ENCODE measurements at regions not wholly inside any gene's neighbourhood (a gene's known extent, or its start where the extent isn't known, plus 50 kb on each side); places are given as distances from the start of the nearest gene placed in this dataset.

DNA sequence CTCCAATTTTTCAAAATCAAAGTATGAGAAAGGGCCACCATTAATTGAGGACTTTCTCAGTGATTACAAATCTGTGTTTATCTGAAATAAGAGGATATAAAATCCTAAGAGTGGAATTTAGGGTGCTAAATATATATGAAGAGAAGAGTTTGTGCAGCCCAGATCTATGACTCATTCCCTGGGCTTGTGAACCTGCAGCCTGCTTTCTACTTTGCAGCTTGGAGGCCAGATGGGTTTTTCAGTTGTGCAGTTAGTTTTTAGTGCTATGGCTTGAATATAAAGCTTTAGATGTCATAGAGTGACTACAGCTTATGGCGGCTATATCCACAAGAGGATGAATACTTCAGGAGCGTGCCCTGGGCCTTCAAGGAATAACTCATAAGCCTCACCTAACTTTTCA, 1391.1 kb downstream of the FSTL5 start:
- Histone ChIP-seq H3K4me1 (no peaks in the 10 kb centered on the region), H3K36me3 (ENCODE audit: insufficient read depth in 1 of 2, low read depth in 1 of 2) (no peaks in the 10 kb centered on the region)
- DNase-seq, result no peak

DNA sequence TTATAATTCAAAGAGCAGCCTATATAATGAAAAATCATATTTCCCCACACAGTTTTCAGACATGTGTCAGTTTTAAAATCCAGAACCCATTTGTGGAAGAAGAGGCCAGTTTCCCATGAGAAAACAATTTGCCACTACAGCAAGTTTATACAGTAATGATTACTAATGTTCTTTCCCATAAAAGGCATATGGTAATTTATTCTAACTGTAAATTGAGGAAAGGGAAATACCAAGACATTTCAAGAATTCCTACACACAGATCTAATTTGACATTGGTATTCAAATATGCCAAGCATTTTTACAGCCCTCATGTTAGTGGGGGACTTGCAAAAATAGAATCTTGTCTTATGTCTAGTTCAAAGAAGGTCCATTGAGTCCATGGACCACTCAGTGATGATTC, 1368.6 kb downstream of the FSTL5 start:
- Histone ChIP-seq H3K4me3 (no peak overlapping the region), H3K9me3 (no peaks in the 10 kb centered on the region), H3K36me3 (ENCODE audit: insufficient read depth in 1 of 2, low read depth in 1 of 2) (no peaks in the 10 kb centered on the region), H3K27ac (no peak overlapping the region), H3K4me1 (no peaks in the 10 kb centered on the region), H3K27me3 (ENCODE audit: insufficient read depth in 3 of 3, low read length in 2 of 3) (no peaks in the 10 kb centered on the region)
- TF ChIP-seq, protein P1, sequence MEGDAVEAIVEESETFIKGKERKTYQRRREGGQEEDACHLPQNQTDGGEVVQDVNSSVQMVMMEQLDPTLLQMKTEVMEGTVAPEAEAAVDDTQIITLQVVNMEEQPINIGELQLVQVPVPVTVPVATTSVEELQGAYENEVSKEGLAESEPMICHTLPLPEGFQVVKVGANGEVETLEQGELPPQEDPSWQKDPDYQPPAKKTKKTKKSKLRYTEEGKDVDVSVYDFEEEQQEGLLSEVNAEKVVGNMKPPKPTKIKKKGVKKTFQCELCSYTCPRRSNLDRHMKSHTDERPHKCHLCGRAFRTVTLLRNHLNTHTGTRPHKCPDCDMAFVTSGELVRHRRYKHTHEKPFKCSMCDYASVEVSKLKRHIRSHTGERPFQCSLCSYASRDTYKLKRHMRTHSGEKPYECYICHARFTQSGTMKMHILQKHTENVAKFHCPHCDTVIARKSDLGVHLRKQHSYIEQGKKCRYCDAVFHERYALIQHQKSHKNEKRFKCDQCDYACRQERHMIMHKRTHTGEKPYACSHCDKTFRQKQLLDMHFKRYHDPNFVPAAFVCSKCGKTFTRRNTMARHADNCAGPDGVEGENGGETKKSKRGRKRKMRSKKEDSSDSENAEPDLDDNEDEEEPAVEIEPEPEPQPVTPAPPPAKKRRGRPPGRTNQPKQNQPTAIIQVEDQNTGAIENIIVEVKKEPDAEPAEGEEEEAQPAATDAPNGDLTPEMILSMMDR (IDR thresholded peaks at IDR 0.05), result no peak
- intact Hi-C loops (cut with DNase I), result no loop called here
- no peak for DNase-seq
- no peak for ATAC-seq

More for the DNA sequence above, 1391.1 kb downstream of the FSTL5 start:
- TF ChIP-seq, protein P1 (IDR thresholded peaks at IDR 0.05), result no peak
- intact Hi-C loops (cut with DNase I), result no loop called here
- no peaks in the 10 kb centered on the region for H3K9me3 ChIP-seq
- H3K27ac ChIP-seq, result no peak overlapping the region
- H3K27me3 ChIP-seq (ENCODE audit: insufficient read depth in 3 of 3, low read length in 2 of 3), result no peaks in the 10 kb centered on the region
- H3K4me3 ChIP-seq, result no peak overlapping the region
- no peak for ATAC-seq
- WGBS, 3 donors, result 88 to 93% (median 90%) methylated on average over 2 of the region's 2 CpGs

DNA sequence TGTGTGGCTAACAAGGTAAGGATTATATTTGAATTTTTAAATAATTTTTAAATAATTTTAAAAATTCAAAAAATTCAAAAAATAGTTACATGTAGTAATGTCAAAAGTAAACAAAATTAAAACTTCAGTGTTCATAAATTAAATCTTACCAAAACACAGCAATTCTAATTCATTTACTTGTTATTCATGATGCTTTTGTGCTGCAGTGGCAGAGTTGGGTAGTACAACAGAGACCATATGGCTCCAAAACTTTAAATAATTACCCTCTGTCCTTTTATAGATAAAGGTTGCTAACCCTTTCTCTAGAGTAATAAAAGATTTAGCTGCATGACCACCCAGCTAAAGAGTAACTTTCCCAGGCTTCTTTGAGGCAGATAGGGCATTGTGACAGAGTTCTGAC, 1355.6 kb downstream of the FSTL5 start:
- intact Hi-C loops (cut with DNase I), result no loop called here
- Histone ChIP-seq H3K27ac (no peak overlapping the region), H3K36me3 (ENCODE audit: insufficient read depth in 1 of 2, low read depth in 1 of 2) (no peaks in the 10 kb centered on the region), H3K4me3 (no peak overlapping the region), H3K9me3 (no peaks in the 10 kb centered on the region), H3K4me1 (no peaks in the 10 kb centered on the region), H3K27me3 (ENCODE audit: insufficient read depth in 3 of 3, low read length in 2 of 3) (no peaks in the 10 kb centered on the region)
- TF ChIP-seq, protein P1 (IDR thresholded peaks at IDR 0.05), result no peak
- DNase-seq (no peak), ATAC-seq (no peak)

DNA sequence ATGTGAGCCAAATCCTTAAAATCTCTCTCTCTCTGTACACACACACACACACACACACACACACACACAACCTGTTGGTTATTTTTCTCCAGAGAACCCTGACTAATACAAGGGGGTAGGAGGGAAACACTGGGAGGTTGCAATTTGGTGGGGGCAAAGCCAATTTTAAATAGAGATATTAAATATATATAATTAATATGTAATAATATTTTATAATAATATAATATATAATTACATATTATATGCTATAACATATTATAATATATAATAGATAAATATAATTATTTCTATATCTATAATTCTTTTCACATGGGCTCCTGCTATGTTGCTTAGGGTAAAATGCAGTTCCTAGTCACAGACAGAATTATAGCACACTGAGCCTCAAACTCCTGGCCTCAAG, 1354.2 kb downstream of the FSTL5 start:
- no peak overlapping the region for H3K4me3 ChIP-seq
- H3K27ac ChIP-seq, result no peak overlapping the region
- no peaks in the 10 kb centered on the region for H3K27me3 ChIP-seq (ENCODE audit: insufficient read depth in 3 of 3, low read length in 2 of 3)
- no peak for ATAC-seq
- H3K9me3 ChIP-seq, result no peaks in the 10 kb centered on the region
- TF ChIP-seq, protein P1 (IDR thresholded peaks at IDR 0.05), result no peak
- no peak for DNase-seq
- intact Hi-C loops (cut with DNase I), result no loop called here
- H3K4me1 ChIP-seq, result no peaks in the 10 kb centered on the region
- H3K36me3 ChIP-seq (ENCODE audit: insufficient read depth in 1 of 2, low read depth in 1 of 2), result no peaks in the 10 kb centered on the region

DNA sequence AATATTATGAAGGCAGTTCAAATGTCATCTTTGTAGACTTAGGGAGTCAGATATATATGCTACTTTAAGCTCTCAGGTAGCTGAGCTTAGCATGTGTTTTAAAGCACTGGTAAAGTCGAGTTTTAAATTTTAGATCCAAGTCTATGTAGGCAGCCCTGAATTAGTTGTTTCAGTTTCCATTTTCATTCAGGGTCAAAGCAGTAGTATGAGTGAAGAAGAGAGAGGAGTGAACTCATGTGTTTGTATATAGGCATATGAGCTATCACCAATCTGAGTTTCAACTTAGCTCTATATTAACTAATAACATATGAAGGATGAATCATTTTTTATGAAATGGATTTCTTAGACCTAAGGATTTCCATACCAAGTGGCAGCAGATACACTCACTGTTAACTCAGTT, 1353.4 kb downstream of the FSTL5 start:
- H3K4me1 ChIP-seq, result no peaks in the 10 kb centered on the region
- no peaks in the 10 kb centered on the region for H3K36me3 ChIP-seq (ENCODE audit: insufficient read depth in 1 of 2, low read depth in 1 of 2)
- H3K9me3 ChIP-seq, result no peaks in the 10 kb centered on the region
- intact Hi-C loops (cut with DNase I), result no loop called here
- WGBS, 3 donors, result 67 to 83% (median 72%) methylated on average over 1 of the region's 1 CpG
- no peak overlapping the region for H3K27ac ChIP-seq
- no peak overlapping the region for H3K4me3 ChIP-seq
- ATAC-seq, result no peak
- DNase-seq, result no peak
- TF ChIP-seq, protein P1 (IDR thresholded peaks at IDR 0.05), result no peak
- H3K27me3 ChIP-seq (ENCODE audit: insufficient read depth in 3 of 3, low read length in 2 of 3), result no peaks in the 10 kb centered on the region
